H9 (cell line): ENCODE measurements at regions not wholly inside any gene's neighbourhood (a gene's known extent, or its start where the extent isn't known, plus 50 kb on each side); places are given as distances from the start of the nearest gene placed in this dataset.

Experiments
- DNase-seq: peaks from one replicate; pipeline ENCODE4 v3.0.0-alpha.2; 2017
- H2AFZ ChIP-seq: one replicate; pipeline ENCODE4 v1.6.1; 2013; ENCODE audit warnings: mild to moderate bottlenecking, low read length, control low read depth, moderate library complexity
- H2AK5ac ChIP-seq: 2 replicates; pipeline ENCODE4 v1.6.1; 2013; ENCODE audit warnings: low read length, control low read depth, mixed read lengths; ENCODE audit not compliant: insufficient read length
- H2BK120ac ChIP-seq: one replicate; pipeline ENCODE4 v1.6.1; 2013; ENCODE audit warnings: low read depth, mild to moderate bottlenecking, low read length, control low read depth, inconsistent platforms; ENCODE audit not compliant: poor library complexity, severe bottlenecking
- H2BK12ac ChIP-seq: 2 replicates; pipeline ENCODE4 v1.6.1; 2013; ENCODE audit warnings: low read length, control low read depth, mixed read lengths, low read depth; ENCODE audit not compliant: insufficient read length
- H2BK15ac ChIP-seq: 2 replicates; pipeline ENCODE4 v1.6.1; 2013; ENCODE audit warnings: low read depth, low read length, control low read depth
- H2BK20ac ChIP-seq: one replicate; pipeline ENCODE4 v1.6.1; 2013; ENCODE audit warnings: low read depth, mild to moderate bottlenecking, low read length, control low read depth, inconsistent platforms; ENCODE audit not compliant: poor library complexity, severe bottlenecking
- H2BK5ac ChIP-seq: 2 replicates; pipeline ENCODE4 v1.6.1; 2013; ENCODE audit warnings: low read length, control low read depth, mixed read lengths; ENCODE audit not compliant: insufficient read length
- H3K14ac ChIP-seq: 2 replicates; pipeline ENCODE4 v1.6.1; 2013; ENCODE audit warnings: low read length, control low read depth; ENCODE audit not compliant: insufficient read depth
- H3K18ac ChIP-seq: 2 replicates; pipeline ENCODE4 v1.6.1; 2013; ENCODE audit warnings: low read depth, mild to moderate bottlenecking, mixed read lengths, low read length, control low read depth; ENCODE audit not compliant: insufficient read length
- H3K23ac ChIP-seq: 2 replicates; pipeline ENCODE4 v1.6.1; 2013; ENCODE audit warnings: low read length, control low read depth, mixed read lengths, low read depth; ENCODE audit not compliant: insufficient read length
- H3K23me2 ChIP-seq: 2 replicates; pipeline ENCODE4 v1.6.1; 2013; ENCODE audit warnings: low read depth, mild to moderate bottlenecking, mixed read lengths, low read length, control low read depth; ENCODE audit not compliant: insufficient read length, poor library complexity, severe bottlenecking
- H3K27ac ChIP-seq: 2 replicates; pipeline ENCODE4 v1.5.1; 2013; ENCODE audit warnings: low read length, control low read depth, mixed read lengths, low read depth; ENCODE audit not compliant: insufficient read length
- H3K27me3 ChIP-seq: 2 replicates; pipeline ENCODE4 v1.6.1; 2013; ENCODE audit warnings: low read length, control low read depth, inconsistent platforms; ENCODE audit not compliant: insufficient read depth
- H3K4ac ChIP-seq: 2 replicates; pipeline ENCODE4 v1.6.1; 2013; ENCODE audit warnings: low read depth, mild to moderate bottlenecking, control low read depth, inconsistent platforms, low read length, moderate library complexity
- H3K4me1 ChIP-seq: 2 replicates; pipeline ENCODE4 v1.6.1; 2013; ENCODE audit warnings: low read length, control low read depth, inconsistent platforms; ENCODE audit not compliant: insufficient read depth
- H3K4me2 ChIP-seq: 2 replicates; pipeline ENCODE4 v1.6.1; 2013; ENCODE audit warnings: low read length, control low read depth, mixed read lengths; ENCODE audit not compliant: insufficient read length, insufficient read depth
- H3K56ac ChIP-seq: 2 replicates; pipeline ENCODE4 v1.6.1; 2013; ENCODE audit warnings: low read depth, mild to moderate bottlenecking, mixed read lengths, low read length, control low read depth; ENCODE audit not compliant: insufficient read length
- H3K79me1 ChIP-seq: 2 replicates; pipeline ENCODE4 v1.6.1; 2013; ENCODE audit warnings: low read depth, mild to moderate bottlenecking, moderate library complexity, low read length, control low read depth, inconsistent platforms; ENCODE audit not compliant: insufficient read depth, poor library complexity, severe bottlenecking
- H3K79me2 ChIP-seq: 2 replicates; pipeline ENCODE4 v1.6.1; 2013; ENCODE audit warnings: low read length, control low read depth, inconsistent platforms; ENCODE audit not compliant: insufficient read depth
- H3K9ac ChIP-seq: 2 replicates; pipeline ENCODE4 v1.6.1; 2013; ENCODE audit warnings: low read length, control low read depth, mixed read lengths; ENCODE audit not compliant: insufficient read length; ENCODE audit errors: extremely low read depth
- H3K9me3 ChIP-seq: one replicate; pipeline ENCODE4 v1.6.1; 2013; ENCODE audit warnings: low read depth, low read length, inconsistent platforms; ENCODE audit not compliant: control insufficient read depth
- H3T11ph ChIP-seq: one replicate; pipeline ENCODE4 v1.6.1; 2013; ENCODE audit warnings: mild to moderate bottlenecking, low read length, control low read depth, inconsistent platforms
- H4K20me1 ChIP-seq: one replicate; pipeline ENCODE4 v1.6.1; 2013; ENCODE audit not compliant: control insufficient read depth, insufficient read length, insufficient read depth
- H4K5ac ChIP-seq: 2 replicates; pipeline ENCODE4 v1.6.1; 2013; ENCODE audit warnings: low read depth, mild to moderate bottlenecking, mixed read lengths, low read length, control low read depth; ENCODE audit not compliant: insufficient read length
- H4K8ac ChIP-seq: replicated peaks from 2 replicates; pipeline ENCODE4 v1.6.1; 2013; ENCODE audit warnings: low read length, control low read depth, mixed read lengths, low read depth; ENCODE audit not compliant: insufficient read length
- H4K91ac ChIP-seq: 2 replicates; pipeline ENCODE4 v1.6.1; 2013; ENCODE audit warnings: low read depth, mild to moderate bottlenecking, moderate library complexity, mixed read lengths, low read length, control low read depth; ENCODE audit not compliant: insufficient read length
- H3K27ac Mint-ChIP-seq, 3 experiments: 2 replicates in 2 of 3; 3 replicates in 1 of 3; pipeline ENCODE4 v1.8.0; 2020 to 2021; ENCODE audit warnings: mixed read lengths in 3 of 3, mild to moderate bottlenecking in 1 of 3, moderate library complexity in 1 of 3
- H3K27me3 Mint-ChIP-seq: 2 replicates; pipeline ENCODE4 v1.8.0; 2021; ENCODE audit warnings: low read depth, mild to moderate bottlenecking, moderate library complexity, mixed read lengths
- H3K36me3 Mint-ChIP-seq, 3 experiments: 2 replicates in 2 of 3; 3 replicates in 1 of 3; pipeline ENCODE4 v1.8.0; 2020 to 2021; ENCODE audit warnings: low read depth in 3 of 3, mixed read lengths in 3 of 3; ENCODE audit not compliant: insufficient read depth in 1 of 3
- H3K4me1 Mint-ChIP-seq, 2 experiments: 2 replicates each; pipeline ENCODE4 v1.8.0; 2020; ENCODE audit warnings: mixed read lengths in 2 of 2
- H3K4me3 Mint-ChIP-seq, 2 experiments: 2 replicates in 1 of 2; 3 replicates in 1 of 2; pipeline ENCODE4 v1.8.0; 2020 to 2021; ENCODE audit warnings: mild to moderate bottlenecking in 2 of 2, mixed read lengths in 2 of 2, moderate library complexity in 1 of 2
- H3K9me3 Mint-ChIP-seq, 2 experiments: 2 replicates in 1 of 2; 3 replicates in 1 of 2; pipeline ENCODE4 v1.8.0; 2020; ENCODE audit warnings: mild to moderate bottlenecking in 2 of 2, mixed read lengths in 2 of 2, moderate library complexity in 1 of 2
- CTCF ChIP-seq: fragments of 200-600 bp; sonication (generic); conservative IDR thresholded peaks from 3 replicates; pipeline ENCODE4 v1.8.0; 2021; ENCODE audit warnings: antibody characterized with exemption, mild to moderate bottlenecking

DNA sequence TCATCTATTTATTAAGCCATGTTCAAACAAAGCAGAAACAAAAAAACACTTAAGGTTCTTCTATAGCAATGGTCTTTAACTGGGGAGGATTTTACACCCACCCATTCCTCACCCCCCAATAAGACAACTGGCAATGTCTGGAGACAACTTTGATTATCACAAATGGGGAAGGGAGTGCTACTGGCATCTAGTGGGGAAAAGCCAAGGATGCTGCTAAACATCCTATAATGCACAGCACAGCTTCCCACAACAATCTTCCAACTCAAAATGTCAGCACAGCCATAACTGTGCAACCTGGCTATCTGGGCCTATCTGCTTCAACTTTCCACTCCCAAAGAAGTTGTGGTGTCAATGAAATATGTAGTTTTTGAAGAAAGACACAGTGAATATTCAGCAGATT, 1044.4 kb downstream of the CDH8 start:
- Mint-ChIP-seq H3K27me3 (no peaks in the 10 kb centered on the region), H3K4me1 (peaks cover 0 to 2% of the 10 kb centered on the region in 2 experiments; a peak in 1 of 4 replicates), H3K27ac (0 out of 7 replicates have a peak overlapping the region, but pooled peaks of 1 of the 3 experiments have one; percentile 74), H3K9me3 (no peaks in the 10 kb centered on the region), H3K4me3 (no peak overlapping the region), H3K36me3 (peaks cover 0 to 2% (median 0%) of the 10 kb centered on the region in 3 experiments; a peak in 1 of 7 replicates)
- no peak overlapping the region for H3K23ac ChIP-seq
- no peak overlapping the region for H2AFZ ChIP-seq
- no peaks in the 10 kb centered on the region for H3K27me3 ChIP-seq
- no peak overlapping the region for H3K9ac ChIP-seq
- TF ChIP-seq CTCF: peak; percentile 33; the same call in 2 of the 3 replicates
- H3K79me2 ChIP-seq: no peaks in the 10 kb centered on the region
- no peaks in the 10 kb centered on the region for H3K23me2 ChIP-seq
- H4K5ac ChIP-seq: no peak overlapping the region
- no peak overlapping the region for H3K4me2 ChIP-seq
- H4K20me1 ChIP-seq: no peaks in the 10 kb centered on the region
- H3K18ac ChIP-seq: no peak overlapping the region
- no peak overlapping the region for H2BK15ac ChIP-seq
- no peak overlapping the region for H2BK5ac ChIP-seq
- no peak overlapping the region for H3K14ac ChIP-seq
- H2AK5ac ChIP-seq: no peak overlapping the region
- no peaks in the 10 kb centered on the region for H3K79me1 ChIP-seq
- H2BK12ac ChIP-seq: no peak overlapping the region
- H4K91ac ChIP-seq: no peak overlapping the region
- no peak overlapping the region for H3T11ph ChIP-seq
- no peak overlapping the region for H2BK20ac ChIP-seq
- no peak overlapping the region for H3K4ac ChIP-seq
- H2BK120ac ChIP-seq: no peak overlapping the region
- no peak overlapping the region for H4K8ac ChIP-seq
- H3K27ac ChIP-seq: no peak overlapping the region
- no peaks in the 10 kb centered on the region for H3K9me3 ChIP-seq
- H3K56ac ChIP-seq: no peak overlapping the region
- H3K4me1 ChIP-seq: no peaks in the 10 kb centered on the region
- DNase-seq: no peak
